GM18519 (cell line): ENCODE measurements at regions not wholly inside any gene's neighbourhood (a gene's known extent, or its start where the extent isn't known, plus 50 kb on each side); places are given as distances from the start of the nearest gene placed in this dataset.
"Not testable (repeated sequence)": the region's sequence is repeated elsewhere in the genome, so short reads cannot be mapped to it uniquely, and the experiment has no call there.

Experiments used
- ATAC-seq: cut with Tn5 transposase; IDR thresholded peaks from one replicate; pipeline ENCODE4 v1.9.1; 2021; ENCODE audit warnings: mild to moderate bottlenecking, moderate library complexity; ENCODE audit not compliant: unreplicated experiment, low FRiP score

- no peak for ATAC-seq
Observed at GRCh38 chr2:82964341-82964740, 1494.7 kb downstream of the SUCLG1 start.

- no peak for ATAC-seq
Observed at GRCh38 chr2:82959727-82960126, 1499.4 kb downstream of the SUCLG1 start.

GRCh38 chr2:82954868-82955267 is 1504.2 kb downstream of the SUCLG1 start:
- ATAC-seq: no peak

GRCh38 chr2:82939211-82939610 is 1519.9 kb downstream of the SUCLG1 start:
- ATAC-seq: no peak

- not testable (repeated sequence) for ATAC-seq
Observed at GRCh38 chr2:82938321-82938845, 1520.7 kb downstream of the SUCLG1 start.

- no peak for ATAC-seq
Observed at GRCh38 chr2:82913566-82913965, 1545.5 kb downstream of the SUCLG1 start.

DNA sequence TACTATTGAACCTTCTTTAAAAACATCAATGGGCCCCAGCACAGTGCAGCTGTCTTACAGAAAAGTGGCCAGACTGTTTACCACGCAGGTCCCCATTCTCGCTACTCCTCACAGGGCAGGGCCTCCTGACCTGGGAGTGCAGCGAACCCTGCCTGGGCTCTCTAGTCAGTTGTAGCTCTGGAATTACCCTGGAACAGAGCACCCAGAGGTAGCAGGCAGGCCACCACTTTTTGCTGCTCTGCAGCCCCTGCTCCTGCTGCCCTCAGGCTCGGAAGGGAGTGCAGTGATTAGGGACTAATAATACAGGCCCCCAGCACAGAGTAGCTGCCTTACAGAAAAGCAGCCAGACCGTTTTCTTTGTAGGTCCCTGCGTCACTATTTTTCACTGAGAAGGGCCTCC is 1563.0 kb downstream of the SUCLG1 start:
- no peak for ATAC-seq

- ATAC-seq: no peak
Observed at GRCh38 chr2:82893190-82893589, 1565.9 kb downstream of the SUCLG1 start.

DNA sequence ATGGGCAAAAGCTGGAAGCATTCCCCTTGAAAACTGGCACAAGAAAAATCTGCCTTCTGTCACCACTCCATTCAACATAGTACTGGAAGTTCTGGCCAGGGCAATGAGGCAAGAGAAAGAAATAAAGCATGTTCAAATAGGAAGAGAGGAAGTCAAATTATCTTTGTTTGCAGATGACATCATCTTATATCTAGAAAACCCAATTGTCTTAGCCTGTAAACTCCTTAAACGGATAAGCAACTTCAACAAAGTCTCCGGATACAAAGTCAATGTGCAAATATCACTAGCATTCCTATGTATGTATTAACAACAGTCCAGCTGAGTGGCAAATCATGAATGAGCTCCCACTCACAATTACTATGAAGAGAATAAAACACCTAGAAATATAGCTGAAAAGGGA is 1579.3 kb downstream of the SUCLG1 start:
- ATAC-seq: no peak

GRCh38 chr2:82875858-82876257 is 1583.2 kb downstream of the SUCLG1 start:
- no peak for ATAC-seq

DNA sequence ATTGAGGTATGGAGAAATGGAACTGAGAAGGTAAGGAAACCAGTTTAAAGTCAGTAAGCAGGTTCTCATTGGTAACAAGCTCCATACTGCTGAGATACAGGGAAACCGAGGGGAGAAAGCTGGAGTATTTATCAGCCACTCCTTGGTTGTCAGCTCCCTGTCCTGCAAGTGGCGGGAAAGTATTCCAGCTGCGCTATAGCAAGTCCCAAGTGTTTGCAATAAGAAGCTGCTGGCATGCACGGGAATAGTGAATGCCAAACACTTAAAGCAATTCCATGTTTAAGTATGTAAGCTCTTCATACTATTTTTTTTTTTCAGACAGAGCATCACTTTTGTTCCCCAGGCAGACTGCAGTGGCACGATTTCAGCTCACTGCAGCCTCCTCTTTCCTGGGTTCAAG is 1601.1 kb downstream of the SUCLG1 start:
- ATAC-seq: no peak

DNA sequence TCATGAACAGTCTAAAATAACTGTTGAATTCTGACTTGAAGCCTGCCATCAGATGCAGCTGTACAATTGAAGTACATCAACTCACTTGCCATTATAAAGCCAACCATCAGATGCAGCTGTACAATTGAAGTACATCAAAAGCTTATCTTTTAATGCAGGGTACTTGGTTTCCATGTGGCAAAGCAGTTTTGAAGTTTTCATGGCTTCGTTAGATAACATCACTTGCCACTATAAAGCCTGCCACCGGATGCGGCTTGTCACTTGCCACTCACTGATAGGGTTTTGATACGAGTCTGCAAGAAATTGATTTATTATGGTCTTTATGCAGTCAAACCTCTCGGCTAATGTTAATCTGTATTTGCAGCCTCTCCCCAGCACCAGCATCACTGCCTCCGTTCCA is 1605.8 kb downstream of the SUCLG1 start:
- ATAC-seq: no peak

- no peak for ATAC-seq
Observed at GRCh38 chr2:82852787-82853186, 1606.3 kb downstream of the SUCLG1 start.

DNA sequence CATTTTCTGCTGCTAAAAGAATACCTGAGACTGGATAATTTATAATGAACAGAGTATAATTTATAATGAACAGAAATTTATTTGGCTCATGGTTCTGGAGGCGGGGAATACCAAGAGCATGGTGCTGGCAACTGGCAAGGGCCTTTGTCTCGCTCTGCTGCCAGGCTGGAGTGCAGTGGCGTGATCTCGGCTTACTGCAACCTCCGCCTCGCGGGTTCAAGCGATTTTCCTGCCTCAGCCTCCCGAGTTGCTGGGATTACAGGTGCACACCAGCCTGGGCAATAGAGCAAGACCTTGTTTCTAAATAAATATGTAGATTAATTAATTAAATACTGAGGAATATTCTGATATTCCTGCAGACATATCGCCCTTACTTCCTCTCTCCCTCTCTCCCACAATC is 1610.8 kb downstream of the SUCLG1 start:
- ATAC-seq: no peak

DNA sequence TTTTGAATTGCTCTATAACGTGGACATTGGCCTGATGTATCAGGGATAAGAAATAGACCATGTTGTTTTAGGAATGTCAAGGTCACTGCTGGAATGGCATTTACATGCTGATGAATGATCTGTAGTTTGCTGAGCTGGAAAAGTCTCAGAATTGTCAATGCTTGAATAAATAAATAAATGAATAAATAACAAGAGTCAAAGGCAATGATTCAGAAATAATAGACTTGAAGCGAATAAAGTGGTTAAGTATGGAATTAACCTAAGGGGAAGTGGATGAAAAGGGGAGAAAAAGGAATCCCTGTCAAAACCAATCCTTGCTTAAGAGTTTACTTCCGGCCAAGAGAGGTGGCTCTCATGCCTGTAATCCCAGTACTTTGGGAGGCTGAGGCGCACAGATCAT is 1620.0 kb downstream of the SUCLG1 start:
- no peak for ATAC-seq

DNA sequence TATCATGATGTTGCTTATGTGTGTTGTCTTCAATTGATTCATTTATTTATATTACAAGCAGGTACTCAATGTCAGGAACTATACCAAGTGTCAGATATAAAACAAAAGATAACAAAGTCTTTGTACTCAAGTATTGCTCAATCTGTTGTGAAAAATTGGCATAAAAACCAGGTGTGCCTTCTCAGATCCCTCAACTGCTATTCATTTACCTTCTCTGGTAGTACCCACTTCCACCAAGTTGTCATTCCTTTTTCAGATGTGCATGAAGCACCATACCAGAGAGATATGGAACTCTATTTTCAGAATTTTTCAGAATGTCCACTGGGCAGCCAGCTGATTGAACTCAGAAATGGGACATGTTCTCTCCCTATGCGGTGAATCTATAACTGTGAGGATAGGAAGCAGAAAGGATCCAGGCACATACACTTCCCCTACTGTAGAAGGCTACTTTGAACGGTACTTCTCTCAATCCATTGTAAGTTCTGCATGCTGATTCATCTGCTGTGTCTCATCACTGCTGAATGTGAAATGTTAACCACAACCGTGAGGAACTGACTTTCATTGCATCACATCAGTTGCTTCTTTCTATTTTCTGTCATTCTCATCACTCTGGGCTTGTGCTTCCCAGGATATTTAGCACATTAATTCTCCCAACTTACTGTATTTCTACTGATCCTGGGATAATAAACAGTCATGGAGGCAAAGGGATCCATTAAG is 1621.3 kb downstream of the SUCLG1 start:
- ATAC-seq: no peak

DNA sequence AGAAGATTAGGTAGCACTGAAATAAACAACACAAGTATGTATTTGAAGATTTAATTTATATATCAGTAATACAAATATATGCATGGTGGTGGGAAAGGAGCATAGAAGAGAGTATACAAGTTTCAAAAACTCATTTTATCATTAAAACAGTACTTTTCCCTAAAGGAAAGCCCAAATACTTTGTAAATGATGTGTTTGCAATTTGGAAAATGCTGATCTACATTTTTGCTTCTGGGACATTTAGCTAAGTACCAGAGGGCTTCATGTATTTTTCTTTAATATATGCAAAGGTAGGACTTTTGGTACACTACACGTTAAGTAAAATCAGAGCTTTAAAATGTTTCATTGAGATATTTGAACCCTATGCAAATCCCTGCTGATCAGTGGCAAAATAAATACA is 1624.2 kb downstream of the SUCLG1 start:
- no peak for ATAC-seq

GRCh38 chr2:82827426-82827825 is 1631.7 kb downstream of the SUCLG1 start:
- ATAC-seq: no peak

DNA sequence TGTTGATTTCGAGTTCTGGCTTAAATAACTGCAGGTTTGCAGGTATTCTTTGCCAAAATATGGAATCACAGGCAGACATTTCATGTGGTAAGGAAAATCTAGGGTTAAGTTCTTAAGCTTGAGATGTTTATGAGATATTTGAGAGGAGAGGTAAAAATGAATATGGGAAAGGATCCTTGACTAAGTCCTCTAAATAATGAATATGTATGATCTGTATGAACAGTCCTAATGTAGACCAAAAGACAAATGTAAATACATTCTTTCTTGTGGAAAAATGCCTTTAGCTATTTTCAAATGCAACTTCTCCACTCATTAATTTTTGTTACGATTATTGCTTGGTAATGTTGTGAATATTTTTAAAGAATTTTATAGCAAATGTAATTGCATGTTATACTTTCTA is 1632.6 kb downstream of the SUCLG1 start:
- no peak for ATAC-seq

- ATAC-seq: no peak
Observed at GRCh38 chr2:82825410-82826090, 1633.5 kb downstream of the SUCLG1 start.

GRCh38 chr2:82823892-82824291 is 1635.2 kb downstream of the SUCLG1 start:
- no peak for ATAC-seq

DNA sequence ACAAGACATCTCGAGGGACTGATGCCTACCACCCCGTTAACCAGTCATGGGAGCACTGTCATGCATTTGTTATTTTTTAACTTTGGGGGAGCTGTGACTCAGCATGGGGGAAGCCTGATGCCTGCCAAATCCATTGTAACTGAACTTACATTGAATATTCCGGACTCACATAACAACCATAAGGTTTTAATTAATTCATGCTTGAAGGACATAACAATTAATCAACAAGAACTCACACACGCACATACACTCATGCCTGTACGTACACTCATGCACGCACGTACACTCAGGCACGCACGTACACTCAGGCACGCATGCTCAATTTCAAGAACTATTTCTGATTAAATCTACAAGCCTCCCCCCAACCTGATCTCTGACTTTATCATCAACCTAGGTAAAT is 1639.1 kb downstream of the SUCLG1 start:
- ATAC-seq: no peak
